Adipose tissue (tissue), 3 donors: ENCODE measurements at regions not wholly inside any gene's neighbourhood (a gene's known extent, or its start where the extent isn't known, plus 50 kb on each side); places are given as distances from the start of the nearest gene placed in this dataset.
"Not testable (repeated sequence)": the region's sequence is repeated elsewhere in the genome, so short reads cannot be mapped to it uniquely, and the experiment has no call there.

Experiments used
- H3K27ac ChIP-seq: one replicate; pipeline ENCODE4 v1.5.1; 2013; ENCODE audit warnings: low read depth, low read length
- WGBS, 3 donors: extraction: QIAGEN DNeasy Blood & Tissue Kit; methylation state at CpG; one replicate each; pipeline ENCODE4 v1.1.7; 2013; 5-methylcytosine and 5-hydroxymethylcytosine counted together
- donor health status: healthy with polysubstance abuse.
- donor health status: Bipolar disorder and iron deficiency.
- donor health status: healthy.

DNA sequence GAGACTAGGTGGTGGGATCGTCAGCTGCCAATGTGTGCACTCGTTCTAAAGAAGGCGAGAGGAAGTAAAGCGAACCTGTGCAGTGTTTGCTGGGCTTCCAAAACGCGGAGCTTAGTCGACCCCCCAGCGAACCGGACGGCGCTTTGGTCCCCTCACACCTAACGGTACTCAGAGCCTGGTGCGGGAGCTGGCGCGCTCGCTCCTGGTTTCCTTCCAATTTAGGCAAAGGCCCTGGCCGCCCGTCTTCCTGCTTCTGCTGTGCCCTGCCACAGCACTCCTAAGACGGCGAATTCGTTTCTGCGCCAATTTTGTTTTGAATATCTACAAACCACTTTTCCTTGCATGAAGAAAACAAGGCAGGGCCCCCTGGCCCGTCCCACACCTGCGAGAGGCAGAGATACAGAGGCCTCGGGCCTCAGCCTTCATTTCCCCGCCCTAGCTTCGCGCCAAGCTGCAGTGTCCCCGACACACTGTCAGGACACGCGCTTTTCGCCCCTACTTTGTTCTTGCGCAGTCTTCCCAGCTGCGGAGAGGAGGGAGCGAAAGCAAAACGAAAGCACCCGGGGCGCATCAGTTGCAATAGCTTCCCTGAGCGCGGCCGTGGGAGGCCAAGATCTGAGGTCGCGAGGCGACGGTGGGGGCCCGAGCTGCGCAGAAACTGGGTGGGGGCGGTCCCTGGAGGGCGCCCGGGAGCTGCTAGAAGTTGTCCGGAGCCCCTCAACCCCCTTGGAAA lies 111.9 kb downstream of the KCNRG start:
- H3K27ac ChIP-seq, result no peak overlapping the region
- 28 to 54% (median 31%) methylated on average over 51 of the region's 51 CpGs for WGBS, 3 donors

DNA sequence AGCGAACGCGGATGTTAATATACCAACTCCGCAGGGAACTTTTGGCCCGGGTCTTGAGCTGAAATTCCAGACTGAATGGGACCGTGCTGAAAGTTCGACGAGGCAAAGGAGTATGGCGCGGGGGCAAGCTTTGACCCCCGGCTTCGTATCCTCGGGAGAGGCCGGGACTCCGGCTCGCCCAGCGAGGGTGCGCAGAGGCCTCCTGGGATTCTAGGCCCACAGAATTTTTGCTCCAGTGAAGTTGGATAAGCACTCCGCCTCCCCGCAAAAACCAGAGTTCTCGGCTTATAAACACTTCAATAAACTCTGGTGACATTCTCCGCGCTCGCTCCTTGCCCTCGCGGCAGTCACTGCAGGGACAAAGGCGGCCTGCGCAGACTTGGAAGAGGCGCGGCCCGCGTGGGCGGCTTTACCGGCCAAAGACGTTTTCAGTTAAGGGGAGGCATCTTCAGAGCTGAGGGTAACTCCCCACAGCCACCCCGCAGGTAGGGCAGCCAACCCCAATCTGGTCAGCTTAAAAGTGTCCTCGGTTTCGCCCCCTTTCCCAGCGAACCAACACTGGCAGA lies 112.6 kb downstream of the KCNRG start:
- H3K27ac ChIP-seq, result no peak overlapping the region
- WGBS, 3 donors, result 51 to 59% (median 54%) methylated on average over 39 of the region's 39 CpGs

DNA sequence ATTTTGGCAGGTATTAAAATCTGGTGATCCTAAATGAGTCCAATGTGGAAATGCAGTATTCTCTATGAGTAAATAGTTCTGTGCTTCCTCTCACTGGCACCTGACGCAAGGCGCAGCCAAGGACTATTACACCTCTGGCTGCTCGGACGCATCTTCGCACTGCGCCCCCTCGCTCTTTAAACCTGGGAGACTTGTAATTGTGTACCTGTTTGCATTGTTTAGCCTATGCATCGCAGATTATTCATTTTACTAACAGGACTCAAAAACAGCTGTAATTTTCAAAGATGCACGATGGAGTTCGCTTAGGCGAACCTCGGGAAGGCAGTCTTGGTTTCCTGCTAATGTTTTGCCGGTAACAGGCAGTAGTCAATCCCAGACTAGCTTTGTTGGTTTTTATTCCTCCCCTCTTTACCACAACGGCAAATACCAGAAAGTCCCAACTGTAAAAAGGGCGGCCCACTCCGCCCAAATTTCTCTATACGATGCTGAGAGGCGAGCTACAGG lies 113.2 kb downstream of the KCNRG start:
- WGBS, 3 donors, result 63 to 89% (median 83%) methylated on average over 18 of the region's 18 CpGs
- no peak overlapping the region for H3K27ac ChIP-seq

DNA sequence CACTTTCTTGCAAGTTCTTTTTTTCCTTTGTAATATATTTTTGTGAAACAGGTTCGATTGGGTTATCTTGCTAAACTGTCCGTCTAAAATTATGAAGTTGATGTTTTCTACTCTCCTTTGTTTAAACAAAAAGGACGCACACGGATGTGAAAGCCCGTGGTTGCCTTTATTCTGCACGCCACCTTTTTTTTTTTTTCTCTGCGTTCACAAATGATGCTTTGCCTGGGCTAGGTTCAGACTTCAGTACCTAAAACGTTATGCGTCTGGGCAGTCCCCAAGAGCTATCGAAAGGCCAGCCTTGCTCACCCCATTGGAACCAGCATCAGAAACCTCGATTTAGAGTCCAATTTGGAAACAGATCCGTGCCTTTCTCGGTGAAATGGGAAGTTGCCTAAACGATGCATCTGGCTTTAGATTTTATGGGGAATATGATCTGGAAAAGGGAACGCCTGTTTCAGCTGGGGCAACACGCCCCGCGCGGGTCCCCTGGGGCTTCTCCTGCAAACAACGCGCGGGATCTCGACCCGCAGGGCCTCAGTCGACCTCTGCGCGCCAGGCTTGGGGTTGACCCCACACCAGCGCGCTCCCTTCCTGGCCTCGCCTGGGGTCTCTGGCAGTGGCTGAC lies 113.9 kb downstream of the KCNRG start:
- WGBS, 3 donors, result 27 to 45% (median 42%) methylated on average over 30 of the region's 30 CpGs
- H3K27ac ChIP-seq, result no peak overlapping the region

DNA sequence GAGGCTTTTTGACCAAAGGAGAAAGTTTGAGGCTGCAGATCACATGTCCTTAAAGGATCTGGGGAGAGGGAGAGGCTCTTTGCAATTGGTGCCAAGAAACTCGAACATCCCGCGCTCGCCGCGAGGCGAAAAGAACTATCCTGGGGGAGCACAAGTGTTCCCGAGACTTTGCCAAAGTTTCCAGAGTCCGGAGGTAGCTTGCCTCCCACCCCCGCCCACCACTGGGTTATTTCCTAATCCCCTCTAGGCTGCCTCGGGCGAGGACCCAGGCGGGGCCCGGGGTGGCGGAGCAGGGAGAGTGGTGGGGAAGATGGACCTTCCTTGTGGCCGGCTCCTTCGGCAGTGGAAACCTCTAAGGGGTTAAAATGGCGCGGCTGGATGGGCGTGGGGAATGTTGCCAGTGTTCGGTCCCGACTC lies 114.5 kb downstream of the KCNRG start:
- no peak overlapping the region for H3K27ac ChIP-seq
- WGBS, 3 donors, result 4 to 10% (median 8%) methylated on average over 22 of the region's 22 CpGs

DNA sequence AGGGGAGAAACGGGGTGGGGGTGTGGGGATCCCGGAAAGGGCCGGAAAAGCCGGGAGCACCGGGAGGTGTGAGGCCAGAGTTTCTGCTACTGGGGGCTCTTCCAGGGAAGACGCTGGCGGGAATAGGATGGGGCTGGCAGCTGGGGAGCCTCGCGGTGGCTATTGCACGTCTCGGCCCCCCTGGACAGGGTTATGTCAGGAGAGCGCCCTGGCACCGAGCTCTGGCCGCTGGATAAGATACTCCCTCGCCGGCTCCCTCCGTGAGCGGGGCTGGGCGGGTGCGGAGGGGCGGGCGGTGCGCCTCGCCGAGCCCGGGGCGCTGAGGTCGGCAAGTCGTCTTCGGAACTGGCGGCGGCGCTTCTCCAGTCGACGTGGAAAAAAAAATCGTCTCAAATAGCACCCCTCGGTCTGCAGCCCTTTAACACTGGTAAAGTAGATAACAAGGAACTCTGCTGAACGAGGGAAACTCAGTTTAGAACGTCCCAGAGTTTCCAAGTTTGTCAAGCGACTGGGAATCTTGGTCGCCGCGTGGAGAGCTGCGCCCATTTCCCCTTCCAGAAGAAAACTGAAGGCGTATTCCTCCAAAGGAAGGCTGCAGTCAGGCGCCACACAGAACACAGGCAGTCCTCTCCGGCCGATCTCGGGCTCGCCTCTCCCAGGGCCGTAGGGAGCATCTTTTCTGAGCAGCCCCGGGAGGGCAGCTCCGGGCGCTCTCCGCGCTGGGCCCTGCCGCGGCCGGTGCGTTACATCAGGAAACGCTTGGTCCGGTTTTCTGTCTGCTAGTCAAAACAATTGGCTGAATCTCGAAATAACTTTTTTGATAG lies 115.1 kb downstream of the KCNRG start:
- H3K27ac ChIP-seq, result no peak overlapping the region
- WGBS, 3 donors, result 1 to 6% (median 2%) methylated on average over 62 to 63 of the region's 63 CpGs

DNA sequence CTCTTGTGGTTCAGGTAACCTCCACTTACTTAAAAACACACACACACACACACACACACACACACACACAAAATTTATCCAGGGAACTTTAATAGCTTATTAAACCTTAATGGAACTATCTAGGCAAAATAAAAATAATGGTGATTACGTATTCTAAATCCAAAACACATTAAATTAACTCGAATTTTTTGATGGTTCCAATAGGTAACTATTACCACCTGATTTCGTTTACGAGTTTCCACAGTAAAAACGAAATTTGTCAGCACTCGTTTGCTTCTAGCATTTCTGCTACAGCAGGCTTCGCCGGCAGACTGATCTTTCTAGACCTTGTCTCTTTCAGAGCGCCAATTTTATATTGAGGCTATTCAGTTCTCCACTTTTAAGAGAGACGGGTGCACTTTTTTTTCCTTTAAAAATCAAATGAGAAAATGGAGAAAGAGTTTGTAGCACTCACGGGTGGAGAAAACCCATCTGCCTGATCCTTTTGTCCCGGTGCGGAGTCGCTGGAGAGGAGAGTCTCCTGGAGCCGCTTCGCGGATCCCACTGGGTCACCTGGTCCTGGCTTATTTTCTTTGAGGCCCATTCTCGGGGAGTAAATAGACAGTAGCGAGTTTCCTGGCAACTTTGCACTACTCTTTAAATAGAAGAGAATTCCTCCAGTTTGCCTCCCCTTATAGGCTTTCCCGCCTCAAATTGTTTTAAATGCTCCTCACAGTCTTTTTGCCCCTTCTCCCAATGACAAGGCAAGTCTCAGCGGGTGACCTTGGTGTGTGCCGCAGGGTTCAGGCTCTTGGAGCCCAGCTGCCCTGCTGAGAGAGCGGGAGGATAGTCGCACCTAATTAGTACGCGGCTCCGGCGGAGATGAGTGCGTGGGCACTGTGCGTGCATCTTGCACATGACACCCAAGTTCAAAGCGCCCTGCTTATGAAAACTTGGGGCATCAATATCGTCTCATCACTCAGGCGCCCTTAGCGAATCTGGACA lies 117.0 kb downstream of the KCNRG start:
- WGBS, 3 donors, result 28 to 42% (median 37%) methylated on average over 34 of the region's 34 CpGs
- no peak overlapping the region for H3K27ac ChIP-seq

DNA sequence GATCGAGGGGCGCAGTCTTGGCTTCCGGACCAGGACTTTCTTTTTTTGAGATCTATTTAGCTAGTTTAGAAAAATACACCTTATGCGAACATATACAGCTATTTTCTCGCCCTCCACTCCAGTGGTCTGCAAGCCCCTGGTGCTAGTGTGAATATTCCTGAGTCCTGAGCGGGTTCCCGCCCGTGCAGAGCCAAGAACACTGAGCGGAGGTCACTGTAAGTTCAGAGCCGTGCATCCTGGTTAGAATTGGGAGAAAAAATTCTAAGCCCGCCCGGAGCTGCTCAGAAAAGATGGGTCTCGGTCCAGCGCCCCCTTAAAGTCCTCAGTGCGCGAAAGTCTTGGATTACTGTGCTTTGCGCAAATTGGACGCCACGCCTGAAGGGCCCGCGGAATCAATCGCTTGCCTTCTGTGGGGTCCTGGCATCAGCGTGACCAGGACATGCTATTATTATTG lies 117.7 kb downstream of the KCNRG start:
- H3K27ac ChIP-seq, result no peak overlapping the region
- WGBS, 3 donors, result 37 to 54% (median 44%) methylated on average over 23 of the region's 23 CpGs

DNA sequence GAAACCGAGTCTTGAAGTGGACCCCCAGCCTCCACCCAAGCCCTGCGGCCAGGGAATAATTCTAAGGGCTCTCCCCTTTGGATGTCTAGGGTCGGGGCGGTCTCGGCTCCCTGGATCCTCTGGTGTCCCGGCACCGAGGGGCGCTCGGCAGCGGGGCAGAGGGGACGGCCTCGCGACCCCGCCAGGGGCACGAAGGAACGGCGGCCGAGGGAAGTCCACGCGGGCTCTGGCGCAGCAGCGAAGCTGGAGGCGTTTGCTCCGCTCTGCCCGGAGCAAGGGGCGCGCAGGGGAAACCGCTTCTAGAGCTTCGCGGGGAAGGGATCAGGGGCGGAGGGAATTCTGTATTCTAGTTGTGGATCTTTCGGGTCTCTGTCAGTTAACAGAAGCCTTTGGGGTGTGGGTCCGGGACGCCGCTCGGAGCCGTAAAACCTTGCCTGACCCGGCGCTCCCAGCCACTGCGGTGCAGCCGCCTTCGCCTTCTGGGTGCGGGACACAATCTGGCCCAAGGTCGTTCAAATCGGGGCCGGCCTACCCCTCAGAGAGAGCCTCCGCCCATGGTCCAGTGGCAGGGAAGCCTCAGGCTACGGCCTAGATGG lies 118.2 kb downstream of the KCNRG start:
- WGBS, 3 donors, result 63 to 75% (median 66%) methylated on average over 48 of the region's 48 CpGs
- no peak overlapping the region for H3K27ac ChIP-seq

DNA sequence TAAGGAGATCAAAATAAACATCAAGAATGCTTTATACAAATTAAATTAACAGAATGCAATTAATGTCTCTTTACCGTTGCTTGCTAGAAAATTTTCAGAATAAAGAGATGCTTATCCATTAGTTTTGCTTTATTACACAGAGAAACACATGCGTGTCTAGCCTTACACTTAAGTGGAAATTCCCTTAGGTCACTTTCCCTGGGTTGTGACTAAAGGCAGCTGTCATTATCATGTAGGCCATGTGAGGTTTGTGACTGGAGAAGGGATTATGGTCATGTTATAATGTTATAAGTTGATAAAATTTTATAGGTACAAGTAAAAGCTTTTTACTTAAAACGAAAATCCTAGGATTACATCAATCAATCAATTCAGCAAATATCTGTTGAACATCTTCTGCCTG lies 121.0 kb downstream of the KCNRG start:
- H3K27ac ChIP-seq, result no peak overlapping the region
- 84 to 95% (median 94%) methylated on average over 3 of the region's 3 CpGs for WGBS, 3 donors

DNA sequence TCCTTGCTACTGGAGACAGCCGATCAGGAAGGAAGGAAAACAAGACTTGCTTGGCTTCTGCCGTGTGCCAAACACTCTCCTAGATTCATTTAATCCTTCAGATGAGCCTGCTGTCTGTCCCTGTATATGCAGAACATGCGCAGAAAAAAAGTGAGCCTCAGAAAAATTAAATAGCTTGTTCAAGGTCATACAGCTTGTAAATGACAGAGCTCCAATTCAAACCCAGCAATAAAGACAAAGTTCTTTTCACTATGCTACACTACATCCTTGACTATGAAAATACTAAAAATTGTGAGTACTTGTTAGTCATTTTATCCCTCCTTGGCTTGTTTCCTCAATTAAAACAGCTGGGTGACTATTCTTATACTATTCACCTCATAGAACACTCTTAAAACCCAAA lies 121.4 kb downstream of the KCNRG start:
- H3K27ac ChIP-seq, result no peak overlapping the region
- 76 to 82% (median 78%) methylated on average over 3 of the region's 3 CpGs for WGBS, 3 donors

DNA sequence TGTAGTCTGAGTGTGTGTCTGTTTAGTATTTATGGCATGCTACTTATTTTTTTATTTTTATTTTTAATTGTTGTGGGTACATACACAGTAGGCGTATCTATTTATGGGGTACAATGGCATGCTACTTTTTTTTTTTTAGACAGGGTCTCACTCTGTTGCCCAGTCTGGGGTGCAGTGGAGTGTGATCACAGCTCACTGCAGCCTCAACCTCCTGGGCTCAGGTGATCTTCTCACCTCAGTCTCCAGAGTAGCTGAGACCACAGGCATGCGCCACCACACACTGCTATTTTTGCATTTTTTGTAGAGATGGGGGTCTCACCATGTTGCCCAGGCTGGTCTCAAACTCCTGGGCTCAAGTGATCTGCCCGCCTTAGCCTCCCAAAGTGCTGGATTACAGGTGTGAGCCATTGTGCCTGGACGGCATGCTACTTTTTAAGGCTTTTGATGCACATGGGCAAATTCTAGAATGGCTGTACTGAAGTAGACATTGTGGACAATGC lies 124.2 kb downstream of the KCNRG start:
- WGBS, 3 donors, result 92 to 93% (median 93%) methylated on average over 4 of the region's 4 CpGs
- not testable (repeated sequence) for H3K27ac ChIP-seq

DNA sequence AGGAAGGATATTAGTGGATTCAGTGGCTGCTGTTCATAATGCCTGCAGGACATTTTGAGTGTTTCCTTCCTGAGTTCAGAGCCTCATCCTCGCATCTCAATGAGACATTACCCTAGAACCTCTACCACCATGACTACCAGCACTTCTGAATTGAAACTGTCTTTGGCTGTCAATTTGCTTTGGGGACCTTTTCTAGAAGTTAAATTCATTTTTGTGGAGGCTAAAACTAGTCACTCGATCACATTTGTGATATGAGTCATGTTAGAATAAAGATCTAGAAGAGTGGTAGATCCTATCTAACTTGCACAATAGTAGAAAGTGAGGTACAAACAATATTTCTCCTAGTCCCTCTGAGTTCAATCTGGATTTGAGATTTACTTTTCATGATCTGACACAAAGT lies 124.9 kb downstream of the KCNRG start:
- WGBS, 3 donors, result 67 to 89% (median 73%) methylated on average over 2 of the region's 2 CpGs
- no peak overlapping the region for H3K27ac ChIP-seq

DNA sequence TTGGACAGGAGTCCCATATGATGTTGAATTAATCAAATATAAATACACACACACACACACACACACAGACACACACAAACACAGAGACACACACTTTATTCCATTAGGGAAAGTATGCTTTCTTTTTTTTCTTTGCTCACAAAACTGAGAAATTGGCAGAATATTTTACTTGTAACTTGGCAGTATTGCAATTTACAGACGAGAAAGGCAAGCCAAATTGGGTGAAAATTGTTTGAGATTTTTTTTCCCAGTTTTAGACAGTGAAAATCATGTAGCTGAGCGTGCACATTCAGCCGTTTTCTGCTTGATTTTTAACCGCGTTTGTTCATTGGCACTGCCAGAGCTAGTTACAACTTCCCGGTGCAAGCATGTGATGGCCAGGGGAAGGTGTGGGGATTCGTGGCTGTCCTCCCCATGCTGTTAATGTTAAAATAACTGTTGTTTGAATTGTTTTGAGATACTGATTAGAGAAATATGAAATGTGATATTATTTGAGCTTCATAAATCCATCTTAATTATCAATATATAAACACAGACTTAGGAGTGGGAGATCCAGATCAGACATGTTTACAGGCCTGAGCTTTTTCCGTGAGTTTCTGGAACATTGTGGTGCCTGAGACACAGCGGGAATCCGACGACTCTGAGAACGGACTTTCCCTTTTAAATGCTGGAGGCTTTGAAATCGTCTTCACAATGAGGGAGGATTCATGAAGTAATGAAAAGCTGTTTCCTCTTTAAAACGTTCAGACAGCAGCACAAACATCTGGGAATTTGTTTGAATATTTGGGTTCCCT lies 125.5 kb downstream of the KCNRG start:
- no peak overlapping the region for H3K27ac ChIP-seq
- WGBS, 3 donors, result 37 to 71% (median 42%) methylated on average over 14 of the region's 14 CpGs

DNA sequence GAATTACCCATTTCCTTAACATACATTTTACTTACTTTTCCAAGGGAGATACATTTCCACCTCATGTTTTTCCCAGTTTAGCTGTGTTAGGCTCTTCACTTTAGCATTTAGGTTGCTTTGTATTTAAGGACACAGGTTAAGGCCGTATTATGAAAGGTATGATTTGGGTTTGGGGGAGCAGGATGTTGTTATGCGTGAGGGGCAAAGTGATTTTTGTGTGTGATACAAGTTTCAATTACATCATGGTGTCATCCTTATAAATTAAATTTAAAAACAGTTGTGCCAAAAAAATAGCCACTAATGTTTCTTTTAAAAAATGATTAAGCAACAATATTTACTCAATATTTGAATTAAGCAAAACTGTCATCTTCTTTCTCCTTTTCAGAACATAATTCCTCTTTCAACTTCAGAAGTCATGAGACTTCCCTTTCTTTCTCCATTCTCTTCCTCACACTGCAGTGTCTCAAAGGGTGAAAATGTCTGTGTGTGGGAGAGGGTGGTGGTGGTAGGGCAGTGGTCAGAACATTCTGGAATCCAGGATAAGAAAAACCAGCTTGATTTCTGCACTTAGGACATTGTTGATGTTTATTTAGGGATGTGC lies 126.2 kb downstream of the KCNRG start:
- no peak overlapping the region for H3K27ac ChIP-seq
- 64 to 92% (median 78%) methylated on average over 2 of the region's 2 CpGs for WGBS, 3 donors
